Skin of body (tissue), 1 donor: ENCODE measurements at regions not wholly inside any gene's neighbourhood (a gene's known extent, or its start where the extent isn't known, plus 50 kb on each side); places are given as distances from the start of the nearest gene placed in this dataset.
"Not testable (repeated sequence)": the region's sequence is repeated elsewhere in the genome, so short reads cannot be mapped to it uniquely, and the experiment has no call there.

Source experiments
- DNase-seq: peaks from one replicate; lab custom pipeline; 2025; lab: John Stamatoyannopoulos, UW

GRCh38 chr20:40890181-40890580 lies 138.4 kb upstream of the TOP1 start:
- no peak for DNase-seq

DNA sequence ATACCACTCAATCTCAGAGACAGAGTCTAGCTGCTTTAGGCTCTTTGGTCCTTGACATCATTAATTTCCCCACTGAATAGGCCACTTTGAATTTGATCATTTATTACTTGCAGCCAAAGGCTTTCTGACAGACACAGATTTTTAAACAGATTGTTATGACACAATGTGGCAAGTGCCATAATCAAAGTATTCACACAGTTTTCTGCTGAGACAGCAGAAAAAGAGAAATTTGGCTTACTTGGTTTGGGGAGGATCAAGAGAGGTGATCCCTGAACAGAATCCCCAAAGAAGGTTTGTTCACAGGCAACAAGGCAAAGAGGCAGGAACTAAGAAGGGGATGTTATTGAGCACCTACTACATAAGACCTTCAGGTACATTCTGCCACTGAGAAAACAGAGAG lies 138.0 kb upstream of the TOP1 start:
- no peak for DNase-seq

DNA sequence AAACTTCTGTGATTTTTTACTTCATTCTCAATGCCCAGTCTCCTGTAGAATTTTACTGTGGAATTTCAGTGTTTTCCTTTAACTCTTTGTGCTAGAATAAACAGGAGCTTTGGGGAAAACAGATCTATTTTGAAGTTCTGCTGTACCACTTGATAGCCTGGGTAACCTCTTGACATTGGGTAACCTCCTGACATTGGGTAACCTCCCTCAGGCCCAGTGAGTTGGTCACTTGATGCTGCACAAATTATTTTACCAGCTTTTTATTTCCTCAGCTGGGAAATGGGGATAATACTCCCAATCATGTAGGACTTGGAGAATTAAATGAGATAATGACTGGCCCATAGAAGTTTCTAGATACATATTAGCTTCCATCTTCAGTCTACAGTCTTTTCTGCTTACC lies 137.3 kb upstream of the TOP1 start:
- DNase-seq: no peak

GRCh38 chr20:40892642-40893041 lies 136.0 kb upstream of the TOP1 start:
- DNase-seq: no peak

DNA sequence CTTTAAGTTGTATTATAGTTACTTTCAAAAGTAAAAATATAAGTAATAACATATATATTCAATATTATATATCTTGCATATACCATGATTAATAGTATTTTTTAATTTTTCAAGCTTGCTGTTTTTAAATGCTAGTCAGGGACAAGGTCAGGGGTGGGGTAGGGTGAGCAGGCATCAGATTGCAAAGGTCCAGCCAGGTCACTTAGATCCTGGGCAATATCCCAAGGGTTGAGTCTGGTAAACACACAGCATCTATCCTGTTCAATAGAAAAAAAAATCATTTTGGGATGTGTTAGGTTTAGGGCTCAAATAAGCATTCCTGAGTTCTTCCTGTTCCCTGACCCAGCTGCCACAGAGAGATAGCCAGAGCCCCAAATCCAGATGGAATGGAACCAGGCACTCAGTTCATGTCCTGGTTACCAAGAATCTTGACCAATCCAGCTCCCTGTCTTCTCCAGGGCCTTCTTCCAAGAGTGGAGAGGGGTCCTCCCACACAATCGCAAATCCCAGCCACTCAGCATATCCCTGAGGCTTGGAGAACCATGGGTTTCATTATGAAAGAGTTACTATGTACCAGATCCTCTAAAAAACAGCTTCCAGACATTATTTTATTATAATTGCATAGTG lies 134.9 kb upstream of the TOP1 start:
- DNase-seq: no peak

- DNase-seq: no peak
These were observed 134.4 kb upstream of the TOP1 start for GRCh38 chr20:40894237-40894630.

DNA sequence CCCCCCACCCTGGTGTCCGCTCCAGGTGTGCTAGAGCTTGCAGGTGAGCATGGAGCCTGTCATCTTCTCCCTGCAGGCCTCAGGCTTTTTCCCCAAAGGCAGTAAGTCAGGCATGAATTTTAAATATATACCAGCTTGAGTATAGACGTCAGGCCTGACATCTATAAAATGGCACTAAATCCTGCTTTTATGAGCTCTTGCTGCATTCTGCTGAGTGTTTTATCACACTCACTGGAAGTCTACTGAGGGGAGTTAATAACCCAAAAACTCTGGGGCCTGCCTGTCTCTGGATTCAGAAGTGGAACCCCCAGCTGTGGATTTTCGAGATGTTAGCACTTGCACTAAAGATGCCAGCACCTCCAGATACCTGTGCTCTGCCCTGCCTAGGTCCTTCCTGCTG lies 133.4 kb upstream of the TOP1 start:
- DNase-seq: no peak

DNA sequence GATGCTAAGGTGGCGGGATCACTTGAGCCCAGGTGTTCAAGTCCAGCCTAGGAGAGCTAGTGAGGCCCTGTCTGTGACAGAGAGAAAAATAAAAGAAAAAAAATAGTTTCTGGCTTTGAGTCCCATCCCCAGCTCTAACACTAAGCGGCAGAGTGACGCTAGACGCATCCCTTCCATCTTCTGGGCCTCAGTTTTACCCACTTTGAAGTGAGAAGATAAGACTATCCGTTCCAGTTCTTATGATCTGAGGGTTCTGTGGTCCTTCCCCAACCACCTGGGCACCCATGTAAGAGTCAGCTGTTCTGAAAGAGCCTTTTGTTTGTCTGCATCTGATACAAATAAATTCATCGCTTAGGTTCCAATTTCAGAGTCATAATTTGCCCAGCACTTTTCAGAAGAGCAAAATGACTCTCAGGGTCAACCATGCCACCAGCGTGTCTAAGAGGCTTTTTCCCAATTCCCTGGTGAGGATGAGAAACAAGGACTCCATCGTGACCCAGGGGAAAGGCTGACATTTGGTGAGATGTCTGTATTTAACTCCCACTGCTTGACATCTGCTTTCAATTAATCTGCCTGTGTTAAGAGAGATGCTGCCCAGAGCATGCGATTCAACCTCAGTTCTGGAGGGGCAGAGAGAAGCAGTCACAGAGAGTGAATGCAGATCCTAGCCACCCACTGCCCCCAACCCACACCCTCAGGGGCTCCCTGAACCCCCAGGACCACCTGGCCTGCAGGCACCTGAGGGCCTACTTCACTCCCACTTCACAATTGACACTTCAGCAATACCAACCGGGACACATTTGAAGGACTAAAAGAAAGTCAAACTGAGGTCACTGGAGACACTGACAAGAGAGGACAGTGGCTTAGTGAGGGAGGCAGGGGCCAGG lies 131.6 kb upstream of the TOP1 start:
- peak; percentile 7 for DNase-seq

GRCh38 chr20:40899344-40899743 lies 129.3 kb upstream of the TOP1 start:
- no peak for DNase-seq

DNA sequence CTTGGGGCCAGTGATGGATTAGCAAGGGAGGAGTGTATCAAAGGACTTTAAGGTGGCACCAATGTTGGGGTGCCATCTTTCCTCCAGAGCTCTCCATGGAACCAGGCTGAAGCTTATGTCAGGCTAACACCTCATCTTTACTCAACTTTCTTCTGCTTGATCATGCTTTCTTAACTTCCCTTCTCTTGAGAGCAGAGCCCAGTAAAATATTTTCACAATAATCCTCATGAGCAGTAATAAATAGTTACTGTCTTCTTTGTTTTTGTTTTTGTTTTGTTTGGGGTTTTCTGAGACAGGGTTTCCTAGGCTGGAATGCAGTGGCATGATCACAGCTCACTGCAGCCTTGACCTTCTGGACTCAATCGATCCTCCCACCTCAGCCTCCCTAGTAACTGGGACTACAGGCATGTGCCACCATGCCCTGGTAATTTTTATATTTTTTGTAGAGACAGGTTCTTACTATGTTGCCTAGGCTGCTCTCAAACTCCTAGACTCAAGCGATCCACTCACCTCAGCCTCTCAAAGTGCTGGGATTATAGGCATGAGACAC lies 127.9 kb upstream of the TOP1 start:
- DNase-seq: no peak

- no peak for DNase-seq
These were observed 126.0 kb upstream of the TOP1 start for GRCh38 chr20:40902661-40903060.

DNA sequence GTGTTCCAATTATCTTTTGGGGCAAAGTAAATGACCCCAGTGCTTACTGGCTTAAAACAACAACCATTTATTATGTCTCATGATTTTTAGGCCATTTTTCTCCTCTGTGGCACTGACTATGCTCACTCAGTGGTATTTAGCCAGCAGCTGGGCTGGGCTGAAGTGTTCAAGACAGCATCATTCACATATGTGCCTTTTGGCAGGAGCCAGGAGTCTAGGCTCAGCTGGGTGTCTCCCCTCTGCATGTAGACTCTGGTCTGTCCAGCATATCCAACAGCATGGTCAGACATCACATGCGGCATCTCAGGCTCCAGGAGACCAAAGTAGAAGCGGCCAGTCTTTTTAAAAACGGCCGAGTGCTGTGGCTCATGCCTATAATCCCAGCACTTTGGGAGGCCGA lies 120.3 kb upstream of the TOP1 start:
- no peak for DNase-seq

GRCh38 chr20:40909489-40909888 lies 119.1 kb upstream of the TOP1 start:
- DNase-seq: not testable (repeated sequence)

- not testable (repeated sequence) for DNase-seq
These were observed 118.2 kb upstream of the TOP1 start for GRCh38 chr20:40910436-40910835.

DNA sequence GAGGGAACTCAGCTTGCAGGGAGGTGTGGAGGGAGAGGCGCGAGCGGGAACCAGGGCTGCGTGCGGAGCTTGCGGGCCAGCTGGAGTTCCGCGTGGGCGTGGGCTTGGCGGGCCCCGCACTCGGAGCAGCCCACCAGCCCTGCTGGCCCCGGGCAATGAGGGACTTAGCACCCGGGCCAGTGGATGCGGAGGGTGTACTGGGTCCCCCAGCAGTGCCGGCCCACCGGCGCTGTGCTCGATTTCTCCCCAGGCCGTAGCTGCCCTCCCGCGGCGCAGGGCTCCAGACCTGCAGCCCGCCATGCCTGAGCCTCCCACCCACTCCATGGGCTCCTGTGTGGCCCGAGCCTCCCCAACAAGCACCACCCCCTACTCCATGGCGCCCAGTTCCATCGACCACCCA lies 117.5 kb upstream of the TOP1 start:
- DNase-seq: not testable (repeated sequence)

GRCh38 chr20:40913224-40914185 lies 115.1 kb upstream of the TOP1 start:
- no peak for DNase-seq

GRCh38 chr20:40915756-40916155 lies 112.9 kb upstream of the TOP1 start:
- DNase-seq: peak; percentile 15

DNA sequence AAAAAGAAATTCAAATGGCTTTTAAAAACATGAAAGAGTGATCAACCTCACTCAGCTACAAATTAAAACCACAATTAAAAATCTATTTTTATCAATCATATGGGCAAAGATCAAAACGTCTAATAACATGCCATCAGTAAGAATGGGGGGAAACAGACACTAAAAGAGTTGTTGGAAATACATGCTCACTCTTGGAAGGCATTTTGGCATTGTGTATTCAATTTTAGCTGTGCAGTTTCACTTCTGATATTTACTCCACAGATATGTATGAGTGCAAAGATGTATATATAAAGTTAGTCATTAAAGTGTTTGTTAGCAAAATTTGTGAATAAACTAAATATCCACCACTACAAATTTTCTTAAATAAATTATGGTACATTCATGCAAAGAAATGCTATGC lies 112.3 kb upstream of the TOP1 start:
- DNase-seq: peak; percentile 7

GRCh38 chr20:40920291-40920690 lies 108.3 kb upstream of the TOP1 start:
- no peak for DNase-seq

DNA sequence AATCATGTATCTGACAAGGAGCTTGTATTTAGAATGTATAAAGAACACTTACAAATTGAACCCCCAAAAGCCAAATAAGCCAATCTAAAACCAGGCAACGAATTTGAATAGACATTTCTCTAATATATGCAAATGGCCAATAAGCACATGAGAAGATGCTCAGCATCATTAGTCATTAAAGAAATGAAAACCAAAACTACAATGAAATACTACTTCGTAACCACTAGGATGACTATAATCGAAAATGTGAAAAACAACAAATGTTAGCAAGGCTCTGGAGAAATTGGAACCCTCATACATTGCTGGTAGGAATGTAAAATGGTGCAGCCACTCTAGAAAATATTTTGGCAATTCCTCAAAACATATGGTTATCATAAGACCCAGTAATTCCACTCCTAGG lies 105.8 kb upstream of the TOP1 start:
- no peak for DNase-seq

GRCh38 chr20:40925829-40926510 lies 102.7 kb upstream of the TOP1 start:
- no peak for DNase-seq
